GM03348 (cell line): ENCODE measurements at regions not wholly inside any gene's neighbourhood (a gene's known extent, or its start where the extent isn't known, plus 50 kb on each side); places are given as distances from the start of the nearest gene placed in this dataset.

ENCODE experiments used
- DNase-seq: peaks from one replicate; pipeline ENCODE4 v3.0.0; 2012; ENCODE audit warnings: low spot score

GRCh38 chr5:112626715-112627114 lies 111.0 kb upstream of the APC start:
- no peak for DNase-seq

GRCh38 chr5:112628214-112628980 lies 109.3 kb upstream of the APC start:
- DNase-seq = no peak

GRCh38 chr5:112630246-112631009 lies 107.3 kb upstream of the APC start:
- no peak for DNase-seq

GRCh38 chr5:112634166-112634565 lies 103.5 kb upstream of the APC start:
- DNase-seq = no peak

- DNase-seq = no peak
Observed at GRCh38 chr5:112634796-112635195, 102.9 kb upstream of the APC start.

GRCh38 chr5:112635276-112635675 lies 102.4 kb upstream of the APC start:
- DNase-seq = no peak

GRCh38 chr5:112635771-112636731 lies 101.6 kb upstream of the APC start:
- DNase-seq = no peak

- DNase-seq = no peak
Observed at GRCh38 chr5:112636751-112637150, 100.9 kb upstream of the APC start.

- DNase-seq = peak; percentile 22
Observed at GRCh38 chr5:112637343-112637742, 100.3 kb upstream of the APC start.

GRCh38 chr5:112640546-112640945 lies 97.1 kb upstream of the APC start:
- DNase-seq = no peak

GRCh38 chr5:112641515-112642110 lies 96.1 kb upstream of the APC start:
- DNase-seq = no peak

- no peak for DNase-seq
Observed at GRCh38 chr5:112642885-112643284, 94.8 kb upstream of the APC start.

- no peak for DNase-seq
Observed at GRCh38 chr5:112643339-112643971, 94.2 kb upstream of the APC start.

GRCh38 chr5:112646139-112646936 lies 91.3 kb upstream of the APC start:
- no peak for DNase-seq

GRCh38 chr5:112647428-112647827 lies 90.3 kb upstream of the APC start:
- DNase-seq = no peak

GRCh38 chr5:112648264-112648663 lies 89.4 kb upstream of the APC start:
- no peak for DNase-seq

- DNase-seq = no peak
Observed at GRCh38 chr5:112649882-112650281, 87.8 kb upstream of the APC start.

- DNase-seq = no peak
Observed at GRCh38 chr5:112653638-112654205, 84.0 kb upstream of the APC start.

GRCh38 chr5:112655513-112655912 lies 82.2 kb upstream of the APC start:
- no peak for DNase-seq

GRCh38 chr5:112656451-112656850 lies 81.2 kb upstream of the APC start:
- DNase-seq = no peak
